GM21423 (cell line): ENCODE measurements at regions not wholly inside any gene's neighbourhood (a gene's known extent, or its start where the extent isn't known, plus 50 kb on each side); places are given as distances from the start of the nearest gene placed in this dataset.

ENCODE experiments used
- ATAC-seq: cut with Tn5 transposase; IDR thresholded peaks from one replicate; pipeline ENCODE4 v1.9.1; 2021; ENCODE audit warnings: mild to moderate bottlenecking, moderate library complexity; ENCODE audit not compliant: unreplicated experiment

DNA sequence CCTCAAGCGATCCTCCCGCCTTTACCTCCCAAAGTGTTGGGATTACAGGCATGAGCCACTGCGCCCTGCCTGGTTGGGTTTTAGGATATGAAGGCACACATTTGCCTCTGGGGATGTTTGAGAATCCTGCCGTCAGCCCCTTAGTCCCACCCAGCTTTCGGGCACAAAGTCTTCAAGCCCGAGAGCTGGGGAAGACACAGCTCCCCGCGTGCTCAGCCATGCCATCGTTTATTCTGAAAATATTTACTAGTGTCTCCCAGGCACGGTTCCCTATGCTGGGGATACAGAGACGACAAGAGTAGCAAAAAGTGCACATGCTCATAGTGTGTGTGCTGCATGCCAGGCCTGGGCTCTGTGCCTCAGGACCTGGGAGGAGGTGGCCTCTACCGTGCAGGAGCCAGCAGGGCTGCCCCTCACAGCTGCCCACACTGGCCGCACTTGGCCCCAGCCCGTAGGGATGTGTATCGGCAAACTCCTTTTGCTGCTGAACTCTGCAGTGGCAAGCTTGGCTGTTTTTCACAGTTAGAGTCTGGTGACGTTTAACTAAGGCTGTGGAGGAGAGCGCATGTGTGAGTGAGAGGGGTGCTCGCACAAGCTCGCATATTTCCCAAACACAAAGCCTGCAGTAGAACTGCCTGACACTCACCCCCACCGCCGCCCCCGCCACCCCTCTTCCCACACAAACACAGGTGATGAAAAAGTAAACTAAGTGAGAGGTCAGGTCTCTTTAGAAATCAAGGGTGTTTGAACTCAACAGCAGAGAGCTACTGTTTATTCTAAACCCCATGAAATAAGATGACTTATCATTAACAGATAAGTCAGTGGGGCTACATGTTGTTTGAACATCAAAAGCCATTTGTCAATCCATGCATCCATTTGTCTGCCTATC is 266.4 kb downstream of the MRTFB start:
- no peak for ATAC-seq

DNA sequence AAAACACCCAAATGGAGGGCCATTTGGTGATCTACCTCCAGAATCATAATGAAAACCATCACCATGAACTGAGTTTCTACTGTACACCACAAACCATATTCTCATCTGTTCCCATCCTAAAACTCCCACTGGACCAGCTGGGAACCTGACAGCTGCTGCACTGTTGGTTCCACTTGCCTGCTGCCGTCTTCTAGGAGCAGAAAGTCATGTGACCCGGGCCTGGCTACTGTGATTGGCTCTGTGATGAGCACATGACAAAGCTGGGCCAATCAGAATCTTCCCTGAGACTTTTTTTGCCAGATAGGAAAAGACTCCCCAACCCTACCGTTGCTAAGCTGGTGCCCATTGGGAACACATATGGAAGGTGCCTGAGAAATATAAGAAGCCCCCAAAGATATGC is 264.2 kb downstream of the MRTFB start:
- no peak for ATAC-seq

DNA sequence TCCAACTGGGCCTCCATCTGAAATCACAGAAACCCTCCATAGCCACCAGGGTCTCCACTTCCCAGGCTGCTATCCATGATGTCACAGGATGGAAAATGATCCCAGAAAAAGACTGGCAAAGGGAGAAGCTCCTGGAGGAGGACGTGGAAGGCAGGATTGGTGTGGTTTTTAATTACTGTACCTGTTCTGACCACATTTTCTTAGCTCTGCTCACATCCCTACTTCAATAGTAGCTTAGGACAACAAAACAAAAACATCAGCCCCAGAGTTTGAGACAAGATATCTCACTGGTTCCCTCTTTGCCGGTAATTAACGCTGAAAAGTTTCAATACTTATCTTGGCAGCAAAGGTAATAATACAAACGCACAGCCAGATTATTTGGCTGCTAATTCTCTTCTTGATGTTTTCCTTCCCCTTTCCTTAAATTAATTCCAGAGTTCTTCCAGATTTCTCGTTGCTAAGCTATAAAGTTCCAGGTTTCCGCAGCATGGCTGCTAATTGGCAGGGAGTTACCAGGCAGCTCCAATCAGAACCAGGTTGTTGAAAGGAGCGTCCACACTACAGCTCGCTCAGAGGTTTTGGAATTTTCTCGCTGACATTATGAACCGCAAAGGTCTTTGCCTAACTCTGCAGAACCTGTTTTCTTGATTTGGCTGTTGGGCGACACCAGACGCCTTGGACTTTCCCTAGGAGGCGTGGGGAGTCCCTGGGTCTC is 263.4 kb downstream of the MRTFB start:
- ATAC-seq = no peak

DNA sequence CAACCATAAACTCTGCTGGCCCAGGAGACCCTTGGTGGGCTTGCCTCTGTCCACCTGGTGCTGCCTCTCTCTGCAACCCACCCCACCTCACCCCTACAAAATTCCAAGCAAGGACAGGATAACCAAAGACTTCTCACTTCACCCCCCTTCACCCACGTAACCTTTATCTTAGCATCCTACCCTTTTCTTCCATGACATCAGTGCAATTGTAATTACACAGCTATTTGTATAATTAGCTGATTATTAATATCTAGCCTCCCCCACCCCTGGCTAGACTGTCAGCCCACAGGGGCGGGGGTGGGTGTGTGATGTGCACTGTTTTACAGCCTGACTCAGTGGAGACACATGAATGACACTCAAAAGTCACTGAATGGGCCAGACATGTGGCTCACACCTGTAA is 262.2 kb downstream of the MRTFB start:
- ATAC-seq = no peak

DNA sequence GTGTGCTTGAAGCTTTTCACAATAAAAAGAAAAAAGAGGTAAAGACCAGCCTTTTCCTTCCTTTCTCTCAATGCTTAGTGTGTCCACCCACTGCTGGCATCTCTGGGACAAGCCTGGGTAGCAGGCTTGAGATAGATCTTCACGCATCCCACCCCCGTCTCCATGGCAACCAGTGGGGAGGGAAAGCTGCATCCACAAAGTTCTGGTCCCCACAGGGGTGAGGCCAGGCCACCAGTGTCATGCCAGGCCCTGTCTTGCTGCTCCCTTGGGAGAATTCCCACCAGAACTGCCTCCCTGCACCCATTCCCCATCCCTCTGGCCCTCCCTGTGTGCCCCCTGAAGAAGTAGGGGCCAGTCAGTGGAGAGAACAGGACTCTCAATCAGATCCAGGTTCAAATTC is 259.9 kb downstream of the MRTFB start:
- ATAC-seq = no peak

DNA sequence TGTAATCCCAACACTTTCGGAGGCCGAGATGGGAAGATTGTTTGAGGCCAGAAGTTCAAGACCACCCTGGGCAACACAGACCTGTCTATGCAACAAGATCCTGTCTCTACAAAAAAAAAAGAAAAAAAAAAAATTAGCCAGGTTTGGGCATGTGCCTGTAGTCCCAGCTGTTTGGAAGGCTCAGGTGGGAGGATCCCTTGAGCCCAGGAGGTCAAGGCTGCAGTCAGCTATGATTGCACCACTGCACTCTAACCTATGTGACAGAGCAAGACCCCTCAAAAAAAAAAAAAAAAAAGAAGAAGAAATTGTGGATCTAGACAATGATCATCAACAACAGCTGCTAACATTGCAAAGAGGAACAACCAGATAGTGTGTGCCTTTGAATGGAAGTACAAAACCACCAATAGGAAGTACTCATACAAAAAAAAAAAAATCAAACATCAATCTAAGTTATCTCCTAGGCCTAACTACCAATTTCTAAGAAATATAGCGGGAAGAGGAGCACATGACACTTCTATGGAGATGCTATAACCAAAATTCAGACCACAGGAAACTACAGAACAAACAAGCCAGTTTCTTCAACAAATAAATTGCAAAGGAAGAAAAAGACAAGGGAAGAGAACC is 258.7 kb downstream of the MRTFB start:
- no peak for ATAC-seq

DNA sequence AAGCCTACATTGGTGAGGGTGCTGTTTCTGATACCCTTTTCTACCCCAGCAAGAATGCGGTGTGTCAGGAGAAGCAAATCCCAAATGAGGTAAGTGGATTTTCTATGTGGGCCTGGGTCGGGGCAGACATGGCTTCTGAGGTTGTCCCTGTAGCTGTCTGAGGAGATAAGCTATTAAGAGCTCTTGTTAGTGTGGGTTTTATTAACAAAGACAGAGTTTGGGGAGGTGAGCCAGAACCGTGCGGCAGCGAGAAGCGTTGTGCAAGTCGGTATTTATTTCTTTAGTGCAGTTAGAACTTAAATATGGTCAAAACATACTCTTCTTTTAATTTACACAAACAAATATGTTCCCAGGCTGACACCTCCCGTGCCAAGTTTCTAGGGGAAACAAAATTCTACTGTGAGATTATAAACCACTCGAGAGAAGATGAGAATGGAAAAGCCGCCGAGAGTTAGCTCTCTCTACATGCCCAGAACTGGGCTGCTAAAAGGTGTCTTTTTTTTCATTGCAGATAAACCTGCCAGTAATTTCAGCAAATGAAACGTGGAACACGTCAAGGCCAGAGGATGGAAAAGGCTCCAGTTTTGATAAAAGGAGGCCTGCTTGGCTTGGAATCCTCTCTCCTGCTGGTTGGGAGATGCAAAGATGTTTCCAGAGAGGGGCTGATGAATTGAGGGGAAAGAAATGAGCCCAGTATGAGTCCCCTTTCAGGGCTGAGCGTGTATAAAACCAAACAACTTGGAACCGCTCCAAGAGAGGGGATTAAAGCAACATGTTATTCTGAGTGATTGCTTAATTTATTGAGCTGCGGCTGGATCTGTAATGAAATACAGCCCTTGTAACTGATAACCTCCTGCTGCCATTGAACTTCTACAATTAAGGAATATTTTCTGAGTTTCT is 254.6 kb downstream of the MRTFB start:
- no peak for ATAC-seq

DNA sequence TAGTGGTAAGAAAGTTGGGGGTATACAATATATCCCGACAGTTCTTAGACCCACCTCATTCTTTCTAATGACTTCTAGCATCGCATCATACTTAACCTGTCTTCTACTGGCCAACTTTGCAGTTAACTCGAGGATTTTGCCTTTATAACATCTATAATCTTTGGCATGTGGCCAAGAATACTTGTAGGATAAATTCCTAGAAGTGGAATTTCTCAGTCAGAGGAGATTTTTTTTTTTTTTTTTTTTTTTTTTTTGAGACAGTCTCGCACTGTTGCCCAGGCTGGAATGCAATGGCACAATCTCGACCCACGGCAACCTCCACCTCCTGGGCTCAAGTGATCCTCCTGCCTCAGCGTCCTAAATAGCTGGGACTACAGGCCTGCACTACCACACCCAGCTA is 253.5 kb downstream of the MRTFB start:
- ATAC-seq = no peak

DNA sequence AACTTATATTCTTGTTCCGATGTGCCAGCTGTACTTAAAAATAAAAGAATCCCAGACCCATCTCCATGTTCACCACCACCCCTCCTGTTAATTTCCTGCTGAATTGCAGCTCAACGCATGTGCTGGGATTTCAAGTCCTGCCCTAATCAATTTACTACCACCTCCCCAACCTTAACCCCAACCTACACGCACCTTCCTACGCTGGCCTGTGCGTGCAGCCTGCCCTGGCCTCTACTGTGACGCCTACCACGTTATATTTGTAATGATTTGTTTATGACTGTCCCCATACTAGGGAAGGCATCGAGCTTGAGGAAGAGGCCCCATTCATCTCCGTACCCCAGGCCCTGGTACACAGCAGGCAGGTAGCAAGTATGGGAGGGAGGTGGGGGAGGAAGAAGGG is 251.1 kb downstream of the MRTFB start:
- ATAC-seq = no peak

DNA sequence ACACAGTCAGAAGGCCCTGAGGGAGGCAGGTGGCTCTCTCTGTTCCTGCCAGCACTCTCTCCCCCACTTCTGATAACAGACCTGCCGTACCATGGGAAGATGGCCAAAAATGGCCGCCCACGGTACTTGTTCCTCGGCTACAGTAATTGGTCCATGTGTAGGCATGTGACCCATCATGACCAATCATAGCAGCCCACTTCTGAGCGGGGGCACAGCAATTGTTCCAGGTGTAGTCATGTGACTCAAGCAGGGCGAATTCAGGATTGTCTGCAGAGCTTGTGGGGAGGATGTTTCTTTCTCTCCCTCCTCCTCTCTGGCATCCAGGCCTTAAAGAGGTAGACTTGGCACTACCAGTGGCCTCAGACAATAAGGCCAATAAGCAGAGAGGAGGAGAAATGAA is 250.4 kb downstream of the MRTFB start:
- no peak for ATAC-seq

DNA sequence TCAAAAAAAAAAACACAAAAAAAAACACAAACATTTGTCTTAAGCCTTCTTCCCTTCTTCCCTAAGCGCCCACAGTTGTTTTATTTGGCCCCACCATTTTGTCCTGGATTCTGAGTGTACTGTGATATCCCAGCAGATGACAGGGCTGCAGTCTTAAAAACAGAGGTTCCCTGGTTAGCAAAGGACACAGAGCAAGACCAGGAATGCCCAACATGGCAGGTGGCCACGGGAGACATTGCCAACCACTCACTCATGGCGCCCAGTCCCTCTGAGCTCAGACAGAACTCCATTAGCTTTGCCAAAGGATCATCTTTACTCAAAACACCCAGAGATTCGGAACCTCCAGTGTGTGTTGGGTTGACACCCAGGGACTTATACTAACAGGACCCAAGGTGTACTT is 249.3 kb downstream of the MRTFB start:
- no peak for ATAC-seq
